GM19395 (cell line): ENCODE measurements at regions not wholly inside any gene's neighbourhood (a gene's known extent, or its start where the extent isn't known, plus 50 kb on each side); places are given as distances from the start of the nearest gene placed in this dataset.
"Not testable (repeated sequence)": the region's sequence is repeated elsewhere in the genome, so short reads cannot be mapped to it uniquely, and the experiment has no call there.

Experiments used
- ATAC-seq: cut with Tn5 transposase; IDR thresholded peaks from one replicate; pipeline ENCODE4 v1.9.1; 2021; ENCODE audit warnings: mild to moderate bottlenecking, moderate library complexity; ENCODE audit not compliant: unreplicated experiment

DNA sequence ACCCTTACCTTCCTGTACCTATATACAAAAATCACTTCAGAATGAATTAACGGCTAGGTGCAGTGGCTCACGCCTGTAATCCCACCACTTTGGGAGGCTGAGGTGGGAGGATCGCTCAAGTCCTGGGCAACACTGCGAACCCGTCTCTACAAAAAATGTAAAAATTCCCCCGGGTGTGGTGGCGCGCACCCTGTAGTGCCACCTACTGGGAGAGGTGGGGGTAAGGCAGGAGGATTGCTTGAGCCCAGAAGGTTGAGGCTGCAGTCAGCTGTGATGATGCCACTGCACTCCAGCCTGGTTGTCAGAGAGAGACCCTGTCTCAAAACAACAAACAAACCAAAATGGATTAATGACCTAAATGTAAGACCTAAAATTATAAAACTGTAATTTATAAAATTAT is 307.6 kb downstream of the SPATA31A1 start:
- ATAC-seq, result not testable (repeated sequence)

DNA sequence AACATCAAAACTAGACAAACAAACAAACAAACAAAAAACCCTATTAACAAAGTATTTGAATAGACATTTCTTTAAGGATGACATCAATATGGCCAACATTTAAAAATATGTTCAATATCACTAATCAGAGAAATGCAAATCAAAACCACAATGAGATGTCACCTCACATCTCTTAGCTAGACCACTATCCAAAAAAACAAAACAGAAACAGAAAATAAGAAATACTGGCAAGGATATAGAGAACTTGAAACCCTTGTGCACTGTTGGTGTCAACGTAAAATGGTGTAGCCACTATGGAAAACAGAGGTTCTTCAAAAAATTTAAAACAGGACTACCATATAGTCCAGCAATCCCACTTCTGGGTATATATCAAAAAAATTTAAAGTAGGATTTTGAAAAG is 308.2 kb downstream of the SPATA31A1 start:
- ATAC-seq, result peak; percentile 78

DNA sequence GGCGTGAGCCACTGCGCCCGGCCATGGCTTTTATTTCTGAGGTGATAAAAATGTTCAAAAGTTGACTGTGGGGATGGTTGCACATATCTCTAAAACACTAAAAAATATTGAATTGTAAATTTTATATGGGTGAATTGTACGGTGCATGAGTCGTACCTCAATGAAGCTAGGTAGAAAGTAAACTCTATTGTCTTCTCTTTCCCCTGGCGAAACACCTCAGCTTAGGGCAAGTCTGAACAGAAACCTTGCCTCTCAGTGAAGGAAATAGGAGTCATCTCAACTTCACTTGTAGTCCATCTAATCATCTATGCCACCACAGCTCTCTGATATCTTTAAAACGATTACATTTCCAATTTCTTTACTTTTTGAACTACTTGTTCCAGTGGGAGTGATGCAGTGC is 309.6 kb downstream of the SPATA31A1 start:
- not testable (repeated sequence) for ATAC-seq

DNA sequence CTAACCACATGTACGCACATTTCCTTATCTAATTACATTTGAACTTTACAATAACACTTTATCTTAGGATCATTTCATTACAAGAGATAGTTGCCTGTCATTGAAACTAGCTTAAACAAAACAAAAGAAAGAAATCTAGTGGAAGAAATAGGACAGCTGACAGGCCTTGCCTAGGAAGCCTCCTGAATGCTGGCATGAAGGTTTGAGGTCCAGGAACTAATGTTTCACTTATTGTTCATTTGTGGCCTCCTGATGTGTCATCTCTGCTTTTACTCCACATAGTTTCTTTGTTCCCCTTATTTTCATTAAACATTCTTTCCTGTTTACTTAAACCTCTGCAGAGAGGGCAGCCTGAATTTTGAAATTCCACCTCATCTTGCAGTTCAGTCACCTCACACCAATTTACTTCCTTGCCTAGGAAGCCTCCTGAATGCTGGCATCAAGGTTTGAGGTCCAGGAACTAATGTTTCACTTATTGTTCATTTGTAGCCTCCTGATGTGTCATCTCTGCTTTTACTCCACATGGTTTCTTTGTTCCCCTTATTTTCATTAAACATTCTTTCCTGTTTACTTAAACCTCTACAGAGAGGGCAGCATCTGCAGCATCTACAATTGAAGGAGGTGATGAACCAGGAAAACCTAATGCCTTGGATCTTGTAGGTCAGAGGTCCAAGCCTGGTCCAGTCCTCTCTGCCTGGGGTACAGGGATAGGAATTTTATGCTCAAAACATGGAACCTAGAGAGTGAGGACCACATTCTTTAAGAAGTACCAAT is 319.2 kb downstream of the SPATA31A1 start:
- not testable (repeated sequence) for ATAC-seq

DNA sequence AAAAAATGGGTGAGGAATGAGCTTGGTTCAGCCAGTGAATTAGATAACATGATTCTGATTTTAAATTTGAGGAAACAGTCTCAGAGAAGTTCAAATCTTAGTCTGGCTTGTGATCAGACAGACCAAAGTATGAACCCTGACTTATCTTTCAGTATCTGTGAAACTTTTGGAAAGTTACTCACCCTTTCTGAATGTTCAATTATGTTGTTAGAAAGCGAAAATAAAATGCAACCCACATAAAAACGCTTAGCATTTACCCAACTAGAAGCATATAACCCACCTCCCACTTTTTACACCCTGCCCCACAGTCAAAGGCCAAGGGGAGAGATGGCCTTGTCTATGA is 319.7 kb downstream of the SPATA31A1 start:
- ATAC-seq, result not testable (repeated sequence)

DNA sequence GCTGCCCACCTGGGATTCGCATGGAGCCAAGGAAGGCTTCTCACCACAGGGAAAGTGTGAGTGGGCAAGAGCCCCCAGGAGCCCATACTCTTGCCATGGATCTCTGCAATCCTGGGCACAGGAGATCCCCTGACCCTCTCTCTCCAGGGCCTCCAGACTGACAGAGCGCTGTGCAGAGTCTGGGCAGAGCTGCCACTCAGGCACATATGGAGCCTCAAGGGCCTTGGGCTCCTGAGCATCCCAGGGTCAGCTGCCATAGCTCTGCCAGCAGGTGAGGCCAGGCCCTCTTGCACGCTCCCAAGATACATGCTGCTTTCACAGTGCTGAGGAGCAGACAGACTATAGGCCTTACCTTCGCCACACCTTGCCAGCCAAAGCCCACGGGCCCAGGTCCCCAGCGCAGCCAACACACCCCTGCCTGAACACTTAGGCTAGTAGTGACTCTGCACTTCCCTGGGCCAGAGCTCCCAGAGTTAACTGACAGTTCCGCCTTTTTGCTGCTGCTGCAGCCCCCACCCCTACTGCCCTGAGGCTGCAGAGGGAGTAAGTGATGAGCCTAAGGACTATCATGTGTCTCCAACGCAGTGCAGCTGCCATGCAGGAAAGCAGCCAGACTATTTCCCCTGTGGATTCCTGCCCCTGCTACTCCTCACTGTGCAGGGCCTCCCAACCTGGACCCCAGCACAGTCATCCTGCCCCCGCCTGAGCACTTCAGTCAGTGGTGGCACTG is 323.2 kb downstream of the SPATA31A1 start:
- not testable (repeated sequence) for ATAC-seq

DNA sequence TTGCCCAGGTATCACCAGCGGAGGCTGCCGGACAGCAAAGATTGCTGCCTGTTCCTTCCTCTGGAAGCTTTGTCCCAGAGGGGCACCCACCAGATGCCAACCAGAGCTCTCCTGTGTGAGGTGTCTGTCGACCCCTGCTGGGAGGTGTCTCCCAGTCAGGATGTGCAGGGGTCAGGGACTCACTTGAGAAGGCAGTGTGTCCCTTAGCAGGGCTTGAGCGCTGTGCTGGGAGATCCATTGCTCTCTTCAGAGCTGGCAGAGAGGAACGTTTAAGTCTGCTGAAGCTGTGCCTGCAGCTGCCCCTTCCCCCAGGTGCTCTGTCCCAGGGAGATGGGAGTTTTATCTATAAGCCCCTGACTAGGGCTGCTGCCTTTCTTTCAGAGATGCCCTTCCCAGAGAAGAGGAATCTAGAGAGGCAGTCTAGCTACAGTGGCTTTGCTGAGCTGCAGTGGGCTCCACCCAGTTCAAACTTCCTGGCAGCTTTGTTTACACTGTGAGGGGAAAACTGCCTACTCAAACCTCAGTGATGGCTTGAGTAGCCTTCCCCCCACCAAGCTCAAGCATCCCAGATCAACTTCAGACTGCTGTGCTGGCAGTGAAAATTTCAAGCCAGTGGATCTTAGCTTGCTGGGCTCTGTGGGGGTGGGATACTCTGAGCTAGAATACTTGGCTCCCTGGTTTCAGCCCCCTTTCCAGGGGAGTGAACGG is 325.4 kb downstream of the SPATA31A1 start:
- not testable (repeated sequence) for ATAC-seq

DNA sequence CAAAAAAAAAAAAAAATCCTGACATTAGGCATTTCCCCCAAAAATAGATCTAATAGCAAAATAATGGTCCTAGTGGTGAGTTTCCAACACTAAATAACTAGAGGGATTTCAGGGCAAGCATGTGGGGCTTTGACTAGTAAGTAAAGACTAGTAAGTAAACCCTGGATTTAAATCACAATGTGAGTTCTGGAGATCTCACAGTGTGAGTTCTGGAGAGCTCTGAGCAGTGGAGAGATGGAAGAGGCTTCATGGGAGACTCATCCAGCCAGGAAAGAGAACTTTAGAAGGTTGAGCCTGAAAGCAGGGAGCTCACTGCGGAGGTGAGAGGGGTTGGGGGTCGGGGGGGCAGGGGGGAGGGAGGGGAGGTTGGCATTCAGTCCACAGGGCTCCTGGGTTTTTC is 373.4 kb downstream of the SPATA31A1 start:
- ATAC-seq, result not testable (repeated sequence)

DNA sequence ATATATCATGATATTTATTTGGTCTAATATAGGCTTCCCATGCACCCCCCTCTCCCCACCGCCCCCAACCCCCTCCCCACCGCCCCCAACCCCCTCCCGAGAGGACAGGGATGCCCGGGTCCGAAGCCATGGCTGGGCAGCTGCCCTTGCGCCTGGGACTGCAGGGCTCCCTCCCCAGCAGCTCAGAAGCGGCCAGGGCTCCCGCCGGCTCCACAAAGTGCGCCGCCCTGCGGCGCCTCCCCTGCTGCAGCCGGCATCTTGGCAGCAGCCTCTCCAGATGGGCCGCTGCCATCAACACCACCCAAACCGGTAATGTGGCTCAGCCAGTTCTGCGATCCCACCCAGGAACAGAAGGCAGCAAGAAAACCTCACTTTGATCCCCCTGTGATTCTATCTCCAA is 389.4 kb downstream of the SPATA31A1 start:
- not testable (repeated sequence) for ATAC-seq

DNA sequence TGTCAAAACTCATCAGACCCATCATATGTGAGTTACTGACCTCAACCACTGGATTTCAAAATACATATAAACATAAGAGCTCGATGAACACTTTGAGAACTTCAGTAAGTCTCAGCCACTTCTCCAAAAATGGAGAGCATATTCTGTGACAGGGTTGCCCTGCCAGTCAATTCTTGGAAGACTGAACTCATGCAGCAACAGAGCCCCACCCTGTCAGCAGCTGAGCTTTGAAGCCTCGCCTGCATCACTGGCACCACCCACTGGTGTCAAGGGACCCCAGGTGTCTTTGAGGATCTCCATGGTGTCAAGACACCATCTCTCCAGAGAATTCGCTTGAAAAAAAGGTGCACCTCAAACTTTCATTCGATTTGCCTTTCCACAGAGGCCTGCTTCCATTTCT is 420.1 kb downstream of the SPATA31A1 start:
- ATAC-seq, result not testable (repeated sequence)

DNA sequence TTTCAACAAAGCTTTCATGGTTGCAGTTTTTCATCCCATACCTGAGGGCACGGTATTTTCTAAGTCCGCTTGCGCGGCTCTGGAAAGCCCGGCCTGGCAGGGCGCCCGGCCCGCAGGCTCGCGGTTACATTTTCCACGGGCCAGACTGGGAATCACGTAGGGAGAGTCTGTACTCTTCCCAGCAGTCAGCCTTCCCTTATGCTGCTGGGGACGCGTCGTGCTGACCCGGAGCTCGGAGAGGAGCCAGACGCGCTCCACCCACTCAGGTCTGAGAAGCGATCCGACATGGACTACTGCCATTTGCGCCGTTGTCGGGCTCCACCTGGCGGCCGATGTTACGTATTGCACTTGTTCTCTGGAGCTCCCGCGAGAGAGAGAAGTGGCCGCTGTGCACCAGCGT is 435.9 kb downstream of the SPATA31A1 start:
- peak; percentile 100 for ATAC-seq

DNA sequence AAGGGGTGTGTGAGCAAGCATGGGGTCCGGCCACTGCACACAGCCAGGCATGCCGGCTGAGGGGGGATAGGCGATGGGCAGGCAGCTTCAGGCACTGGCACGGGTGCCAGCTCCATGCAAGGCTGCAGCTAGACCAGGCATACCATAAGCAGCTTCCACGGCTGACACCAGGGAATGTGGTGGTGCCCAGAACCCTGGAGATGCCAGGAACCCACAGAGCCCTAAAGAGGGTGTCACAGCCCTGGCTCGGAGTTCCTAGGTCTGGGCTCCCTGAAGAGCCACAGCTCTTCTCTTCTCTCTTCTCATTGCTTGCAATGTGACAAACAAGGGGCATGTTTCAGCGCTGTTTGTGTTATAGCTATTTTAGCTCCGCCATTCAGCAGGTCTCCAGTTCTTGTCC is 442.5 kb downstream of the SPATA31A1 start:
- not testable (repeated sequence) for ATAC-seq

DNA sequence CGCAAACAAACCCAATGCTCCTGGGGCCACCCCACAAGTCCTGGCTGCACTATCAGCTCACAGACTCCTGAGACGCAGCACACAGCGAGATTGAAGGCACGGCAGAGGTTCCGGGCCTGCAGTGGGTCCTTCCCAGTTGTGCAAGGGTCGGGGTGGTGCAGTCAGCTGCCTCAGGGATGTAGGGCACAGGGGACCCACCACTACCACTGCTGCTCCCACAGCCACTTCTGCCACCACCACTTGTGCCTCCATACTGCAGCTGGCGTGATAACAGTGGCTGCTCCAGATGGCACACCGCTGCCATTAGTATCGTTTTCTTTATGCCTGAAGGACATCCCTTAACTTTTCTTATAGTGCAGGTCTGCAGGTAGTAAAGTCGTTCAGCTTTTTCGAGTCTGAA is 443.8 kb downstream of the SPATA31A1 start:
- not testable (repeated sequence) for ATAC-seq

DNA sequence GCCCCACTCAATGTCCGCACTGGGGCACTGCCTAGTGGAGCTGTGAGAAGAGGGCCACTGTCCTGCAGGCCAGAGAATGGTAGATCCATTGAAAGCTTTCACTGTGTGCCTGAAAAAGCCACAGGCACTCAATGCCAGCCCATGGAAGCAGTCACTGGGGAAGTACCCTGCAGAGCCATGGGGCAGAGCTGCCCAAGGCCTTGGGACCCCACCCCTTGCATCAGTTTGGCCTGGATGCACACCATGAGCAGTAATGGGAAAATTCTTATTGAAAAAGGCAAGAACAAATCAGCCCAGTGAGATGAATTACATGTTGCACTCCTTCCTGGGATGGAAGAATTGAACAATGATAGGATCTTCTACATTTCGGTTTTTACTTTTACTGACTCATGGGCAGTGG is 447.1 kb downstream of the SPATA31A1 start:
- not testable (repeated sequence) for ATAC-seq

DNA sequence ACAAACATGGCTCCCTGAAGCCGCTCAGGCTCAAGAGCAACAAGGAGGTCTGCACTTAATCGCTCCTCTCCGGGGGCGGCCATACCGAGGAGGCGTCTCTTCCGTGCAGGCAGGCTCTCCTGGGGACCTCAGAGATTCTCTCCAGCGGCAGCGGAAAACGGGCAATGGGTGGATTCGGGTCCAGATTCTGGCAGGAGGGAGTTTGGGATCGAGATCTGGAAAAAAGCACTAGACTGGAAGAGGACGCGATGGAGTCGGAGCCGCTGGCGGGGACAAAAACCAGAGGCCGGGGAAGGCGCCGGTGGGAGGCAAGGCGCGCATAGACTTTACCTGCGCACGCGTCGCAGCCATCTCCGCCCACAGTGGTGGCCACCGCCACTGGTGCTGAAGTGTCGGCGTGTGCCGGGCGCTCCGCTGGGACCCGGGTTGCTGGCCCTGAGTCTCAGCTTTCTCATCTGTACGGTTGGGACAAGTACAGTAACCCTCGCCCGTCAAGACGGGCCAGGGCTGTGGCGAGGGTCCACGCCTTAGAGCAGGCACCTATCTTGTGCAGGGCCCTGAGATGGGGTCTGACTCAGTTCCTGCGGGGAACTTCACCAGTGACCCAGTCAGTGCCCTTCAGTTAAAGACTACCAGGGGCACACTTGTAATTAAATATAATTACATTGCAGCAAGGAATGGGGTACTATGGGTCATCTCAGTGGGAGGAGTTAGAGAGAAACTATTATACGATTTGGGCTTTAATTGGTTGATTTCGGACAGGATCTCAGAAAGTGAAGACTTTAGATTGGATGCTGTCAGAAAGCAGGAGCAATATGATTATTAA is 454.1 kb downstream of the SPATA31A1 start:
- ATAC-seq, result peak; percentile 83

DNA sequence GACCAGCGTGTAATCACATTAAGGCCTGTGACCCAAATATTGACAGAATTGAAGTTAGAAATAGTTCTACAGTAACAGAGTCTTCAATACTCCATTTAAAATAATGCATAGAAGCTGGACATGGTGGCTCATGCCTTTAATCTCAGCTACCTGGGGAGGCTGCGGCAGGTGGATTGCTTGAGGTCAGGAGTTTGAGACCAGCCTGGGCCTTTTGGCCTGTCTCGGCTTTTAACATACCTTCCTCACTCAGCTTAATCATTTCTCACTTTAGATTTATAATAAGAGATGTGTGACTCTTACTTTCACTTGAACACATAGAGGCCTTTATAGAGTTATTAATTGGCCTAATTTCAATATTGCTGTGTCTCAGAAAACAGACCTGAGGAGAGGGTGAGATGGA is 454.9 kb downstream of the SPATA31A1 start:
- not testable (repeated sequence) for ATAC-seq

DNA sequence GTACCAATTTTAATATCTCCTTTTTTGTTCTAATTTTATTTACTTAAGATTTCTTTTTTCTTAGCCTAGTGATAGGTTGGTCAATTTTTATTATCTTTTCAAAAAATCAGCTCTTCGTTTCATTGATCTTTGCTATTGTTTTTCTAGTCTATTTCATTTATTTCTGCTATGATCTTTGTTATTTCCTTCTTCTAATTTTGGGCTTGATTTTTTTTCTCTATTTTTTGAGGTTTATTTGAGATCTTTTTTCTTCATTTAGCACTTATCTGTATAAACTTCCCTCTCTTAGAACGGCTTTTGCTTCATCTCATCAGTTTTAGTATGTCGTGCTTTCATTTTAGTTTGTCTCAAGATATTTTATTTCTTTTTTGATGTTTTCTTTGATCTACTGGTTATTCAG is 456.1 kb downstream of the SPATA31A1 start:
- not testable (repeated sequence) for ATAC-seq

DNA sequence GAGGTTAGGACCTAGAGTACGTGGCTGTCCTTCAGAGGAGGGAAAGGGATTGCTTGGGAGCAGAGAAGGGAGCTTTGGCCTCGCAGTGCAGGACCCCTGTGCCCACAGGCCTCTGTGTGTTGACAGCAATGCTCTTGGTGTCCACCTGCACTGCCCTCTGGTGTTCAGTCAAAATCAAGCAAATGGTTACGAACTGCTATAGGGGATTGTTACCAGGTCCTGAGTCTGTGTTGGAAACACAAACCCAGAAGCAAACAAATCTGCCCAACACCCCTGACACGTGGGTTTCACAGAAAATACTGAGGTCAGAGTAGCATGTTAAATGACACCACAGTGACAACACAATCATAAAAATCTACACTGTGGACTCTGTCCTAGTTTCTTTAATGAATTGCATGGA is 473.0 kb downstream of the SPATA31A1 start:
- not testable (repeated sequence) for ATAC-seq
